Sigmoid colon (tissue), 6 donors: ENCODE measurements at regions not wholly inside any gene's neighbourhood (a gene's known extent, or its start where the extent isn't known, plus 50 kb on each side); places are given as distances from the start of the nearest gene placed in this dataset.
A peak's percentile ranks its signal among the peaks of the same experiment; 100 is the strongest.

Source experiments
- DNase-seq: peaks from one replicate; pipeline ENCODE4 v3.0.0-alpha.2; 2019
- H3K27ac ChIP-seq, 4 donors: fragments of 200-600 bp; sonication (generic); one replicate each; pipeline ENCODE4 v1.5.1; 2016 to 2019; ENCODE audit warnings: mild to moderate bottlenecking in 1 of 4
- H3K27me3 ChIP-seq, 3 donors: fragments of 200-600 bp; sonication (generic); one replicate each; pipeline ENCODE4 v1.5.1; 2019; ENCODE audit warnings: mild to moderate bottlenecking in 1 of 3
- H3K36me3 ChIP-seq, 4 donors: fragments of 200-600 bp; sonication (generic); one replicate each; pipeline ENCODE4 v1.5.1; 2016 to 2019
- H3K4me1 ChIP-seq, 4 donors: fragments of 200-600 bp; sonication (generic); one replicate each; pipeline ENCODE4 v1.5.1; 2017 to 2019
- H3K4me3 ChIP-seq, 4 donors: fragments of 200-600 bp; sonication (generic); one replicate each; pipeline ENCODE4 v1.5.1; 2017 to 2019; ENCODE audit warnings: mild to moderate bottlenecking in 2 of 4, moderate library complexity in 1 of 4
- H3K9me3 ChIP-seq, 4 donors: fragments of 200-600 bp in 3 of 4; sonication (generic) in 3 of 4; one replicate each; pipeline versions ENCODE4 v1.5.1 to v1.6.1; 2013 to 2019
- CTCF ChIP-seq, 4 experiments: fragments of 450-650 bp in 3 of 4; fragments of 200-600 bp in 1 of 4; IDR thresholded peaks; one replicate each; pipeline ENCODE4 v1.5.1; 2016 to 2019; ENCODE audit warnings: antibody characterized with exemption in 4 of 4, mild to moderate bottlenecking in 3 of 4, moderate library complexity in 2 of 4
- EP300 ChIP-seq, 4 donors: sonication (generic); formaldehyde crosslinking; IDR thresholded peaks; one replicate each; pipeline ENCODE4 v1.6.1; 2017; ENCODE audit warnings: antibody characterized with exemption in 4 of 4
- POLR2A ChIP-seq, 2 donors: fragments of 450-650 bp; IDR thresholded peaks; one replicate each; pipeline ENCODE4 v1.6.1; 2016; ENCODE audit warnings: antibody characterized with exemption in 2 of 2, mild to moderate bottlenecking in 2 of 2, moderate library complexity in 2 of 2
- POLR2AphosphoS5 ChIP-seq, 4 donors: sonication (generic); formaldehyde crosslinking; IDR thresholded peaks; one replicate each; pipeline ENCODE4 v1.6.1; 2017; ENCODE audit warnings: antibody characterized with exemption in 4 of 4
- WGBS, 2 donors: extraction: QIAGEN DNeasy Blood & Tissue Kit; methylation state at CpG; one replicate each; pipeline ENCODE4 v1.1.7; 2013; 5-methylcytosine and 5-hydroxymethylcytosine counted together
- intact Hi-C: fragments of 100-400 bp; cut with DNase I; formaldehyde crosslinking; loops from one replicate; pipeline ENCODE4 v1.15.1; 2023
- donor health status: healthy with polysubstance abuse.
- donor health status: healthy.

DNA sequence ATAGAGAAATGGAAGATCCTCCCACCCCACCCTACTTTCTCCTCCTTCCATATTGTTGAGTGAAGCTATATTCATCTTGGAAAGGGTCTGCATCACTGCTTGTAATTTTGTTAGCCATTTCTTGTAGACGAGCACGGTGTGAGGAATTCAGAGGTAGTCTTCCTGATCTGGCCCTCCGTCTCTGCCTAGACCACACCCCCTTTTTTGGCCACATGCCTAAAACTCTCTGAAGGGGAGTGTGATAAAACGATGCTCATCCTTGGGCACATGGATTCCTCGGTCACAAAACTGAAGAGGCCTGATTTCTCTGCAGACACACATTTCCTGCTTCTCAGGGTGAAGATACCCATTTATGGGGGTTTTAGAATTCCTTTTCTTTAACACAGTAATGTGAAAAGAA lies 182.8 kb downstream of the LARP7 start:
- Histone ChIP-seq H3K4me1 (peaks cover 0 to 15% (median 5%) of the 10 kb centered on the region in 4 donors), H3K36me3 (no peaks in the 10 kb centered on the region), H3K4me3 (peak overlapping the region in 1 of 4 donors; percentile 45), H3K27me3 (no peaks in the 10 kb centered on the region), H3K9me3 (no peaks in the 10 kb centered on the region), H3K27ac (no peak overlapping the region)
- intact Hi-C loops, result loop anchor here (2.0 to 5.0 kb wide), 2 partner anchors 119 to 182 kb away; partner anchors contain the start of genes LARP7 and ZGRF1
- WGBS, 2 donors, result 59 to 85% methylated on average over 5 of the region's 5 CpGs
- no peak for DNase-seq
- TF ChIP-seq EP300 (IDR thresholded peaks at IDR 0.05), result no peak
- TF ChIP-seq POLR2AphosphoS5 (IDR thresholded peaks at IDR 0.05), result no peak

DNA sequence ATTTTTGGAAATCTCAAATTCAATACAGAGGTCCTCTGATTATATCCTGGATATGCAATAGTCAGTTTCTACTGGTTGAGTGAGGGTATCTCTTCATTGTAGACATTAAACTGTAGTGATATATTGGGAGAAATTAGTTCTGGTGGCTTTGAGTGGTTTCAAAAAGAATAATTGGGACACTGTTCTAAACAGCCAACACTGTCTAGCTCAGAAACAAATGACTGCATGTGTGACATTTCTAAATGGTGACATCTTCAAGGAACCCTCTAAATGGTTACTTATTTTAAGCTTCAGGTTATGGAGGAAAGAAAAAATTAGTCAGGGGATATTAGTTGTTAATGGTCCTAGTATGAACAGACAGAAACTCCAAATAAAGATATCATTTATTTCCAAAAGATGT lies 186.2 kb downstream of the LARP7 start:
- no peak overlapping the region for H3K27ac ChIP-seq
- H3K36me3 ChIP-seq, result no peaks in the 10 kb centered on the region
- TF ChIP-seq CTCF (IDR thresholded peaks at IDR 0.05), result no peak
- no peak for TF ChIP-seq POLR2A (IDR thresholded peaks at IDR 0.05)
- no peak for TF ChIP-seq POLR2AphosphoS5 (IDR thresholded peaks at IDR 0.05)
- no peak for TF ChIP-seq EP300 (IDR thresholded peaks at IDR 0.05)
- intact Hi-C loops, result no loop called here
- H3K4me1 ChIP-seq, result peaks cover 0 to 15% (median 5%) of the 10 kb centered on the region in 4 donors
- no peaks in the 10 kb centered on the region for H3K27me3 ChIP-seq
- H3K9me3 ChIP-seq, result no peaks in the 10 kb centered on the region
- DNase-seq, result no peak
- H3K4me3 ChIP-seq, result no peak overlapping the region

- H3K36me3 ChIP-seq, result no peaks in the 10 kb centered on the region
- WGBS, 2 donors, result 73 to 75% methylated on average over 2 of the region's 2 CpGs
- no peaks in the 10 kb centered on the region for H3K27me3 ChIP-seq
- no peak for DNase-seq
- no peak overlapping the region for H3K4me3 ChIP-seq
- H3K9me3 ChIP-seq, result no peaks in the 10 kb centered on the region
- no peak for TF ChIP-seq POLR2A (IDR thresholded peaks at IDR 0.05)
- no peak for TF ChIP-seq EP300 (IDR thresholded peaks at IDR 0.05)
- TF ChIP-seq POLR2AphosphoS5 (IDR thresholded peaks at IDR 0.05), result no peak
- TF ChIP-seq CTCF (IDR thresholded peaks at IDR 0.05), result no peak
- intact Hi-C loops, result no loop called here
- H3K27ac ChIP-seq, result no peak overlapping the region
- H3K4me1 ChIP-seq, result peaks cover 0 to 11% (median 4%) of the 10 kb centered on the region in 4 donors
Observed at GRCh38 chr4:112823606-112824005, 186.7 kb downstream of the LARP7 start.

DNA sequence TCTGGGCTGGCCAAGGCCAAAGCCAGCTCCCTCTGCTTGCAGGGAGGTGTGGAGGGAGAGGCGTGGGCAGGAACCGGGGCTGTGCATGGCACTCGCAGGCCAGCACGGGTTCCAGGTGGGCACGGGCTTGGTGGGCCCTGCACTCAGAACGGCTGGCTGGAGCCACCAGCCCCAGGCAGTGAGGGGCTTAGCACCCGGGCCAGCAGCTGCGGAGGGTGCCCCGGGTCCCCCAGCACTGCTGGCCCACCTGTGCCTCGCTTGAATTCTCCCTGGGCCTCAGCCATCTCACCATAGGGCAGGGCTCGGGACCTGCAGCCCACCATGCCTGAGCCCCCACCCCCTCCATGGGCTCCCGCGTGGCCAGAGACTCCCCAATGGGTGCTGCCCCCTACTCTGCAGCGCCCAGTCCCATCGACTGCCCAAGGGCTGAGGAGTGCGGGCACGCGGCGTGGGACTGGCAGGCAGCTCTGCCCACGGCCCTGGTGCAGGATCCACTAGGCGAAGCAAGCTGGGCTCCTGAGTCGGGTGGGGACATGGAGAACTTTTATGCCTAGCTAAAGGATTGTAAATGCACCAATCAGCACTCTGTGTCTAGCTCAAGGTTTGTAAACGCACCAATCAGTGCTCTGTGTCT lies 193.9 kb downstream of the LARP7 start:
- Histone ChIP-seq H3K27ac (no peak overlapping the region), H3K4me1 (no peaks in the 10 kb centered on the region), H3K36me3 (no peaks in the 10 kb centered on the region), H3K4me3 (no peak overlapping the region), H3K27me3 (no peaks in the 10 kb centered on the region), H3K9me3 (no peaks in the 10 kb centered on the region)
- no peak for DNase-seq
- TF ChIP-seq EP300 (IDR thresholded peaks at IDR 0.05) (no peak), CTCF (IDR thresholded peaks at IDR 0.05) (no peak), POLR2A (IDR thresholded peaks at IDR 0.05) (no peak), POLR2AphosphoS5 (IDR thresholded peaks at IDR 0.05) (no peak)
- intact Hi-C loops, result no loop called here
- 95% methylated on average over 23 of the region's 23 CpGs for WGBS, 2 donors

- DNase-seq, result no peak
- H3K9me3 ChIP-seq, result no peaks in the 10 kb centered on the region
- TF ChIP-seq CTCF (IDR thresholded peaks at IDR 0.05) (no peak), EP300 (IDR thresholded peaks at IDR 0.05) (no peak), POLR2A (IDR thresholded peaks at IDR 0.05) (no peak), POLR2AphosphoS5 (IDR thresholded peaks at IDR 0.05) (no peak)
- H3K27me3 ChIP-seq, result no peaks in the 10 kb centered on the region
- H3K36me3 ChIP-seq, result no peaks in the 10 kb centered on the region
- intact Hi-C loops, result no loop called here
- no peak overlapping the region for H3K4me3 ChIP-seq
- no peaks in the 10 kb centered on the region for H3K4me1 ChIP-seq
- H3K27ac ChIP-seq, result no peak overlapping the region
Observed at GRCh38 chr4:112832493-112832892, 195.6 kb downstream of the LARP7 start.
